ENCODE measurements at regions not wholly inside any gene's neighbourhood (a gene's known extent, or its start where the extent isn't known, plus 50 kb on each side); places are given as distances from the start of the nearest gene placed in this dataset.
"Not testable (repeated sequence)": the region's sequence is repeated elsewhere in the genome, so short reads cannot be mapped to it uniquely, and the experiment has no call there.

DNA sequence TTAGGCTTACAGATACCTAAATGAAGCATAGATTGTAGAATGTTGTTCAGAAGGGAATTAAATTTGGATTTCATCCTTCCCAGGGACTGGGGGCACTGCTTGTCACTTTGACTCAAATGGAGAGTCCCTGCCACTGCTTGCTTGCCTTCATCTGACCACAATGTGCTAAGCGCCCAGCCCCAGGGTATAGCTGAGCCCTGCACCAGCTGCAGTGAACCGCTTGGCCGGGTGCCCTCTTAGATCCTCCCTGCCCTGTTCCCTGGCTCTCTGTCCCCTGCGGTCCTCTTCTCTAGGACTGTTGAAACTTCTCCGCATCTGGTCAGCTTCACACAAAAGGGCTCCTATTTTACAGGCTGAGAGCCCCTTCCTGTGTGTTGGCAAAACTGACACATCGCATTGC lies 170.9 kb downstream of the BCL2L11 start:
- DNase-seq: not testable (repeated sequence)

DNA sequence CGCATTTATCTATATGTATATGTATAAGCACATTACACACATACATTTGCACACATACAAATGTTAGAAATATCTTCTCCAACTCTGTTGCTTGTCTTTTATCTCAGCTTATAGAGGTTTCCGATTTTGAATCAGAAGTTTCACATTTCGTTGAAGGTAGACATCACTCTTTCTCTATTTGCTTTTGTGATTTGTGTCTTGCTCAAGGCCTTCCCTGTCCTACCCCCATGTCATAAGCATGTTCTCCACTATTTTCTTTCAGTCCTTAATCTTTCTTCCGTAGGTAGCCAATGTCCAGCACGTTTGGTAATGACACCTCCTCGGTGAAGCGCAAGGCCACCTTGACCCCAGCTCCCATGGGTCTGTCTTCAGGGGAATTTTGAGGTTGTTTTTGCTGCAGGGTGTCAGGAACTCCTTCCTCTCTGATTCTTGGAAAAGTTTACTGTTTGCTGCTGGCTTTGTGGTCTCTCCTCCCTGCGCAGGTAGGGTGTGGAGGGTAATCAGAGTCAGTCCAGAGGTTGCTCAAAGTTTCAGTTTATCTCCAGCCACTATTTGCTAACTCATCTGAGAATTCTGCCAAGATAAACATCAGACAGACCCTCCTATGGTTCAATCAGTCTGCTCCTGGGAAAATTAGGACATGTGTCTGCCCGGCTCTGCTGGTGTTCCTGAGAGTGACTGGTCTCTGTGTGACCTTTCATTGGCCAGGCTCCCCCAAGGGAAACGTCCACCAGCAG lies 171.7 kb downstream of the BCL2L11 start:
- DNase-seq: not testable (repeated sequence)

DNA sequence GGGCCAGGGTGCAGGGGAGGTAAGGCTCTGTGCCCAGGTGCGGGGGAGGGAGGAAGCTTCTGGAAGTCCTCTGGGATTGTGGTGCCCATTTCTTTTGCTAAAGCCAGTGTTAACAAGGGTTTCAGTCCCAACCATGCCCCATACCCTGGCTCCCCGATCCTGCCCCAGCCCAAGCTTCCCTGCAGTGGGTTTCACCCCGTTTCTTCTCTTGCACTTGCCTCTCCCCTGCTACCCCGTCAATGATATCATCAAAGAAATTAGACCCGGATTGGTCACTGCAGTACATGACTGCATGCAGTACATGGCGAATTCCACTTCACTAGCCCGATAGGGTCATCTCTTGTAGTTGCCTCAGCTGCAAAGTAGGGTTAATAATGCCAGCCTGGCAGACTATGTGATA lies 174.0 kb downstream of the BCL2L11 start:
- DNase-seq: not testable (repeated sequence)

DNA sequence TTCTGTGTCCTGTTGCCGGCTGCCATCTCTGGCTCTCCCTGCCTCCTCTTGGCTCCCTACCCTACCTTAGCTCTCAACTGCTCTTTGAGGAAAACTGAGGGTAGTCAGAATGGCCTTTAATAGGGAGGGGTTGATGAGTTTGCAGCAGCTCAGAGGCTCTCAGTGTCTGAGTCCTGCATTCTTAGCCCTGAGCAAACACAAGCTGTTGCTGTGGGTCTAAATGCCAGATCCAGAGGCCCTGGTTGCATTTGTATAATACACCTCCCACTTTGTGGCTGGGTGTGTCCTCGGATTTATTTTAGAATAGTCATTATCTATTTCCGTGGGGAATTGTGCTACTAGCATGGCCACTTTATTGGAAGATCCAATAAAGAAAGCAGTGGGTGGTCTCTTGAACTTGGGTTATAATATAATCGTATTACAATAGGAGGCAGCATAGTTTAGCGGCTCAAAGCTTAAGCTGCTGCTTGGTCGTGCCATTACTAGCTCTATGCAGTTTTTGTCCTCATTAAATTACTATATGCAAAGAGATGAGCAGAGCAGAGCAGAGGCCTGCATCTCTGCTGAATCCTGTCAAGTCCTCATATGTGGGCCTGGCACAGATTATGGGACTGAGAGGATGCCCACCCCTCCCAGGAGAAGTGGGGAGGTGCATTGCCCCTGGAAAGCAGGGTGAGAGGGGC lies 175.5 kb downstream of the BCL2L11 start:
- not testable (repeated sequence) for DNase-seq

DNA sequence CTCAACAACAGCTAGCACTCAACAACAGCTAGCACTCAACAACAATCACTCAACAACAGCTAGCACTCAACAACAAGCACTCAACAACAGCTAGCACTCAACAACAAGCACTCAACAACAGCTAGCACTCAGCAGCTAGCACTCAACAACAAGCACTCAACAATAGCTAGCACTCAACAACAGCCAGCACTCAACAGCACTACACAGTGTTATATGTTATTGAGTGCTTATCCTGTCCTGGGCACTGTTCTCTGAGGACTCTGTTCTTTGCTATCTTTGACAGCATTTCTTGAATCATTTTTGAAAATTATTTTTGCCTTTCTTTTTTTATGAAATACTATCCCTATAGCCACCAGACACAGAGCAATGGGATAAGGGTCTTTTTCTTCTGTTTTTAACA lies 176.4 kb downstream of the BCL2L11 start:
- not testable (repeated sequence) for DNase-seq

DNA sequence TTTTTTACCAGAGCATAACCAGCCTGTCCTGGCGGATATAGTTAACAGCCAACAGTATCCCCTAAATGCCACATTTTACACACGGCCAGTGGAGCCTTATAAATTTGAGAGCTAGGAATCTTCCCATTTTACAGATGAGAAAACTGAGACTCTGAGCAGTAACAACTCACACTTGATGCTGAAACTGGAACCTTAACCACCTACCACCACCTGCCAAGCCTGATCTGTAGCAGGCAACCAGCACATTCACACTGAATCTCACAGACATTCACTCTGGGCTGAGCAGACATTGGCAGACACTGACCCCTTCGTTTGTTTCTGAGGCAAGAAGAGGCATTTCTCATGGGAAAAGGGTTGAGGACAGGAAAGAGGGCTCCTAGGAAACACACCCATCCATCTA lies 178.2 kb downstream of the BCL2L11 start:
- not testable (repeated sequence) for DNase-seq

DNA sequence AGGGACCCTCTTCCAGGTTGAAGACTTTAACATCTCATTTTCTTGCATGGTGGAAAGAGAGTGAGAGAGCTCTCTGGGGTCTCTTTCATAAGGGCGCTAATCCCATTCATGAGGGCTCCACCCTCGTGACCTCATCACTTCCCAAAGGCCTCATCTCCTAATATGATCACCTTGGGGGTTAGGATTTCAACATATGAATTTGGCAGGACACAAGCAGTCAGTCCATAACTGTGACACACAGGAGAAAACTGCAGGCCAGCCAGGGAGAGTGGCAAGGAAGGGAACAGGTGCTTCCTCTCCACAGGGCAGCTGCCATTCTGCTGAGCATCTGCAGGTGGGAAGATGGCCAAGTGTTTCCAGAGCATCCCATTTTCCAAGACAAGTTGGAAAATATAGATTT lies 178.9 kb downstream of the BCL2L11 start:
- not testable (repeated sequence) for DNase-seq

DNA sequence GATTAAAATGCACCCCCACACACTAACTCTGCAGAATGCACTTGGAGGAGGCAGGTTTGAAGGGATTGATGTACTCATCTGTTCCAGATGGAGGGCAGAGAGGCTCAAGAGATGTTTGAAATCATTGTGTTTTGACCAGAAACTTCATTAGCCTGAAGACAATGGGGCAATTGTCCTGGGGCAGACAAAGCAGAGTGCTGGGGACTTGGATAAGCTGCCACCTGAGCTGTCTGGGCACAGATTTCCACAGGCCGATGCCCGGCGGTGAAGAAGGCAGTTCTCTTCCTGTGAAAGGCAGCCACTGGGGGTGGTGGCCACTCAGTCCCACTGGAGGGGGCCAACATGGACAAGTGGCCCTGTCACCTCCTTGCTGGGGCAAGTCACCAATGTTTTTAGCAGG lies 181.0 kb downstream of the BCL2L11 start:
- DNase-seq: not testable (repeated sequence)

DNA sequence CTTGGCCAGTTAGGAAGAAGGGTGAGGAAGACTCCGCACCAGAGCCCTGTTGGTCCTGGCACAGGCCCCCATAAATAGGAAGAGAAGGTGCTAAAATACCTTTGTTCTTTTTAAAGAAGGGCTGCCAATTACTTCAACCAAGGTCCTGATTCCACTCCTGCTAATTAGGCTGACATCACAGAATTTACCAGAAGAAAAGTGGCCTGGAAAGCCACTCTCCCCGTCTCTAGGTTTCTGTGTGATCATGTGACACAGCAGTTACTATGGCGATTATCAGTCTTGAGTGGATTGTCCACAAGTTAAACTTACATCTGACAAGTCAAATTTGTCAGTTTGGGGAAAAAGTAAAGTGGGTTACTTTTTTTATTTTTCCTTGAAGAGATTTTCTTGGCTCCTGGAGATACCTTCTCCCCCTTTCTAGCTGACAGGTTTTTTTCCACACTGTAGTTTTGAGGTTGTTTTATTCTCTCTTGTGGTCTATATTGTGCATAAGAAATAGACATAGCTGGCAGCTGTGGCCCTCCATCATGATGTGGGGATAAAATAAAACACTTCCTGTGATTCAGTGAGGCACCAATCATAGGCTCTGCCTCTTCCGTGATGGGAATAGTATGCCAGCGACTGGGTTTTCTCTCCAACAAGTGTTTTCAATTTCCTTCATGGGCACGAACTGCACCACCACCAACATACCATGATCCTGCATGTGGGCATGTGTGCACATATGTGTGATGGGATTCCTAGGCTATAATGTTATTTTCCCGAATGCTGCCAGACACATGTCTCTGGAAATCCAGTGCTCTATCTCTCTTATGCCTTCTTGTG lies 181.9 kb downstream of the BCL2L11 start:
- not testable (repeated sequence) for DNase-seq

DNA sequence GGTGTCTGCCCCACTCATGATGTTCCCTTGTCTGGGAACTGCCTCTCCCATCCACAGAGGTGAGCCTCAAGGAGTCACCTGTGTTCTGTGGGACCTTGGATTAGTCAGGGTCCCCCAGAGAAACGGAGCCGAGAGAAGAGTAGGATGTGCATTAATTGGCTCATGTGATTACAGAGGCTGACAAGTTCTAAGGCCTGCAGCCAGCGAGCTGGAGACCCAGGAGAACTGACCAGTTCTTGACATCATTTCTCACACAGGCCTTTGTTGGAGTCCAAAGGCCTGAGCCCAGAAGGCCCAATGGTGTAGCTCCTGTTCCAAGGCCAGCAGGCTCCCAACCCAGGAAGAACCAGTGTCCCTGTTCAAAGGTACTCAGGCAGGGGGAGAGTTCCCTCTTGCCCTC lies 186.6 kb downstream of the BCL2L11 start:
- DNase-seq: not testable (repeated sequence)

DNA sequence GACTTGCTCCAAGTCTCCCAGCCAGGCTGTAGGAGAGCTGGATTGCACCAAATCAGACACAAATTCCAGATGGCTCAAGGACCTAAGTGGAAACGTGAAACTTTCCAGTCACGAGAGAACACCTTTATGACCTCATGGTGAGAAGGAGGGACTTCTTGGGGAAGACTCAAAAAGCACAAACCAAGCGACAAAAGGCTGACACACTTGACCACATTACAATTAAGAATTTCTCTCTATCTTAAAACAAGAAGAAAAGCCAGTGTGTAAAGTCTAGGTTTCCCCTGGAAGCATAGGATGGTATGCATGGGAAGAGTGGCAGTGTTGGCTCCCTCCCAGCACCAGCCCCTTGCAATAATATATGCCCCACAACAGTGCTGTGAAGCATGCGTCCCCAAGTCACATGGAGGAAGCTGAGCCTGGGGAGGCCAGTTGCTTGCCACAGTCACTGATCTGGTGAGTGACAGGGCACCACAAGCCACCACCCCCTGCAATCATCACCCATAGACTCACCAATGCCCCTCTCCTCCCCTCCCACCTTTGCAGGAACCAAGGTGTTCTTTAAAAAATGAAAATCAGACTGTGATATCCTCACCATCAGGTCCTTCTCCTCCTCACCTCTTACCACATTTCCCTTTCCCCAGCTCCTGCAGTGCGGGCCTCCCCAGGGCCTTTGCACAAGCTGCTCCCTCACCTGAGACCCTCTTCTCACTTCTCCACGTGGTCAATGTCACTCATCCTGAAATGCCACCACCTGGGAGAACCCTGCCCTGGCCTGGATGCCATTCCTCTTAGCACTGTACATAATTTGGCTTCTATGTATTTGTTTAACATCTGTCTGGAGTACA lies 188.7 kb downstream of the BCL2L11 start:
- not testable (repeated sequence) for DNase-seq

DNA sequence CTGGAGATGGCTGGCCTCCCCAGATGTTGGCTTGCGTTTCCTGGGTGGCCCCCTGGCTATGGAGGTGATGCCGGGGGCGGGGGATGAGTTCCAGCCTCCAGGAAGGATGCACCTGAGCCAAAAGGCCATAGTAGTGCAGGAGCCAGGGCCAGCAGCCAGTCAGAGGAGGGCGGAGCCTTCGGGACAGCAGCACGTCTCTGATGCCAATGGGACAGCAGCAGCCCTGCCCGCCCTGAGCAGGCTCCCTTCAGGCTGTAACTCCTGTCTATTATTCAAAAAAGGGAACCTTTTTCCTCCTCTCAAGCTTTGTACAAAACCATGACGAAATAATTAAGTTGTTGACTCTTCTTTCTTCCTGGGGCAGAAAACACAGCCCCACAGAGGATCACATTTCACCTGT lies 189.7 kb downstream of the BCL2L11 start:
- DNase-seq: not testable (repeated sequence)

DNA sequence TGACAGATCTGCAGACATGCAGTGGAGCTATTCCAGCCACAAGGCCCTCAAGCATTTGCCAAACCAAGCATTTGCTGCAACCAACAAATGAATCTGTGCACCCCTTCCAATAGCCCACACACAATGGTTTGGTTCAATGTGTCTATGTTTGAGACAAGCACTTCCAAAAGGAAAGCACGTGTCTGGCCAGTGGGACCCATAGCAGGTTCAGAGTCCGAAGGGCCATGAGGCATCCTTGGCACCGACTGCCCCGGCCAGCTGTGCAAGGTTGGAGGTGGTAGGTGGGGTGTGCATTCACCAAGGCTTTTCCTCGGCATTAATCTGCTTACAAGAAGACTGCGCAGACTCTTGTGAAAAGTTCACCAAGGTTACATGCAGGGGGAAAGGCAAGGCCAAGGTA lies 190.9 kb downstream of the BCL2L11 start:
- DNase-seq: not testable (repeated sequence)

DNA sequence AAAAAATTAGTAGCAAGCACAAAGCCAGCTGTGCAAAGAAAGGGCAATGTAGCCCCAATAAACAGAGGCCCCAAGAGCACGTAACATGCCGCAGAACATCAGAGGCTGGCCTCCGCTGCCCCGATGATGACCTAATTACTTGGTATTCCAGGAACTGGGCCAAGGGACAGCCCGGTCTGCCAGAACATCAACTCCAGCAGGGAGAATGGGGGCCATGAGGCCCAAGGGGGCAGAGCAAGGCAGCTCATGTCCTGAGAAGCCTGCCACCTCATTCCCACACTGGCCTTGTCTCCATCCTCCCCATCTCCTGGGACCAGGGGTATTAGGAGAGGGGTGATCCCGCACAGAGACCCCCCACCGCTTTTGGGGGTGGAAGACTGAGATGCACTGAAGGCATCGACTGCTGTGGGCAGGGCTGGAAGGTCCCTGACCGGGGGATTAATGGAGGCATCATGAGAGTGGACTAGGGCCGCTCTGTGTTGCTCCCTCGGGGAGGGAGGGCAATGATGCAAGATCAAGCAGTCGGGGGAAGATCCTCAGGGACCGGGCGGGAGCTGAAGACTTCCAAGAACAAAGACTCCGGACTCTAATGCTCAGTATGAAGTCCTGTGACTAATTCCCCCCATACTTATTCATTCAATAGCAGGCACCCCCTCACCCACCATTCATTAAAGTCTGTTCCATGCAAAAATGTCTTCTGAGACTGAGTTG lies 192.3 kb downstream of the BCL2L11 start:
- not testable (repeated sequence) for DNase-seq

DNA sequence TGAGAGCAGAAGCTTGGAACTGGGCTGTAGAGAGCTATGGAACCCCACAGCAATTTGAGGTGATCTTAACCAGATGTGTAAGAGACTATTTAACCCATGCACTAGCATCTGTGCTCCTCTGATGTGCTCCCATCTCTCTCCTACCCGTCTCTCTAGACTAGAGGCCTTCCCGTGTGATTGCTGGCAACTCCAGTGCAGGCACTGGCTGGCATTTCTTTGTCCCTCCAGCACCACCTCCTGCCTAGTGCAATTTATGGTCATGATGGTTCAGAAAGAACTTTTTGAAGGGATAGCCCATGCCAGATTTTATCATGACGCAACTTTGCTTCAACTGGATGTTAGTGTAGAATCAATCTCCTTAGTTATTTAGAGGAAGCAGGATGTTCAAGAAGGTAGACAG lies 193.0 kb downstream of the BCL2L11 start:
- DNase-seq: not testable (repeated sequence)

DNA sequence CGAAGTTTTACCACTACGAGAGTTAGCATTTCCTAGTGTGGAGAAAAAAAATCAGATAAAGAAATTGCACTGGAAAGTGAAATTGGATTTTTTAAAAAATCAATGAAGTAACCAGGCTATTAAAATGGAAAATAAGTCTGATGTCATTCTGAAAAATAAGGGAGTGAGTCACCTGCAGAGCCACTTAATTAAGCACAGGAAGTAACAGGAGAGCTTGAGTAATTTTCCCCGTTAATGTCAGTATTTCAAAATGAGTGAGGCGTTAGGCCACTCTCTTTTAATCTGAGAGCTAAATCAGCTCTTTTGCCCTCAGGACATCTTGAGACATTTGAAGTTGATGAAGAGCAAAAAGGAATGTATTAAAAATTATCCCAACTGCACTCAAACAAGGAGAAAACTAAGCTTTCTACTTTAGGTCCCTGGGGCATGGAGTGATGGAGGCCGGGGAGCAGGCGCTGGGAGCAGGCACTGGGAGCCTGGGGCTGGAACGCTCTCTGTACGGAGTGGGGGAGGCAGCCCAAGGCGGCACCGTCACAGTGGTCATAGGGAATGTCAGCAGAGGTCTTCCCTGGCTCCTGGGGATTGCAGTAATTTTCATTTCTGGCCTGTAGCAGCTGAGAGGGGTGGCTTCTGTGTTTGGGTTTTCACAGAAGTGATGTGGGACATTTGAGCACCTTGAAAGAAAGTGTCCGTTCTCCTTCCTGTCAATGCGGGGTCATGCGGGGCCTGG lies 194.6 kb downstream of the BCL2L11 start:
- not testable (repeated sequence) for DNase-seq

DNA sequence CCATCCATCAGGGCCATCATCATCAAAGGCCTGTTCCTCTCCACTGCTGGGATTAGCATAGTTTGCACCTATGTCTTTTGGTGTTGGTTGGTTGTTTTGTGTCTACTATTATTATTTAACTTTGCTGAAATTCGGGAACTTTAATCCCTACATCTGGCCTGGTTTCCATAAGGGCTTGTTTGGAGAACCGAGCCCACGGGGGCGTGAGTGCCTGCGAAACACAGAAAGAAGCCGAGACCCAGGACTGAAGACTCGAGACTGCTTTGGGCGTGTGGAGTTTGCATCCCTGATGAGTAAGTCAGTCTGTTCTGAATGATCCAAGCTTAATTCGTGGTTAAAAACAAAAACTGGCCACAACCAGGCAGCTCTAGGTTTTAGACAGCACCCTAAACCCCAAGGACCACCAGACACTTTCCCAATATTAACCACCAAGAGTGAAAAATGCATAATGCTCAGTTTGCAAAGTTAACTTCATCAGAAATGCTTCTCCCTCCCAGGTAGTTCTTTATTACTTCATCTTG lies 195.6 kb downstream of the BCL2L11 start:
- not testable (repeated sequence) for DNase-seq

DNA sequence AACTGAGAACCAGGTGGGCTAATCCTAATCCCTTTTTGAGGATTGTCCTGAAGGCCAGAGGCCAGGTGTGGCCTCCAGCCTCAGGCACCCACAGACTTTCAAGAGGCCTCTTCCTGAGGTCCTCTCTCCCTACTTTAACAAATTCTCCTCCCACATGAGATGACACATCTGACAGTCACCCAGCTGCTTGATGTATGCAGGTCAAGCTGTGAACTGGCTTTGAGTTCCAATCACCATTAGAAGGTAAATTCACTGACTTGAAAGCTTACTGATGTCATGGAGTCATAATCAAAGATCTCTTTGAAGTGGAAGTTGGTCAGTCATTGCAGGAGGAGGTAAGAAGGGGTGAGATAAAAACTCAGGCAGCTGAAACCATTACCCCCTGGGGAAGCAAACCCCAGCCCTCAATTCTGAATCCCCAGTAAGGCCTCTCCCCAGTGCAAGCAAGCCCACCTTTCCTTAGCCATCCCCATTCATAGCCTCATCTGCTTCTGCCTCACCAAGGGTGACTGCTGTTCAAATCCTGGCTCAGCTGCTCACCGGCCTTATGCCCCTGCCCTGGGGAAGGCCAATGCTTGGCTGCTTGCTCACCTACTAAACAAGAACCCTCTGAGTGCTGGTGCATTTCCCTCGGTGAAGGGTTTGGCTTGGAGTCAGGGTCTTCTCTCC lies 196.3 kb downstream of the BCL2L11 start:
- peak; percentile 15 for DNase-seq

DNA sequence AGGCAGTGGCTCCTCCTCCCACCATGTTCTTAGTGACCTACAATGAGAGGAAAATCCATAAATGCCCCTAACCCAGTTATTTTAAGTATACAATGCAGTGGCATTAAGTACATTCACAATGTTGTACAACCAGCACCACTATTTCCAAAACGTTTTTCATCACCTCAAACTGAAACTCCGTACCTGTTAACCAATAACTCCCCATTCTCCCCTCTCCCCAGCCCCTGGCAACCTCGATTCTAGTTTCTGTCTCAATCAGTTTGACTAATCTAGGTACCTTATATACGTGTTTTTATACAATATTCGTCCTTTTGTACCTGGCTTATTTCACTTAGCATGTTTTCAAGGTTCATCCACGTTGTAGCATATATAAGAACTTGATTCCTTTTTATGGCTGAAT lies 198.8 kb downstream of the BCL2L11 start:
- not testable (repeated sequence) for DNase-seq

DNA sequence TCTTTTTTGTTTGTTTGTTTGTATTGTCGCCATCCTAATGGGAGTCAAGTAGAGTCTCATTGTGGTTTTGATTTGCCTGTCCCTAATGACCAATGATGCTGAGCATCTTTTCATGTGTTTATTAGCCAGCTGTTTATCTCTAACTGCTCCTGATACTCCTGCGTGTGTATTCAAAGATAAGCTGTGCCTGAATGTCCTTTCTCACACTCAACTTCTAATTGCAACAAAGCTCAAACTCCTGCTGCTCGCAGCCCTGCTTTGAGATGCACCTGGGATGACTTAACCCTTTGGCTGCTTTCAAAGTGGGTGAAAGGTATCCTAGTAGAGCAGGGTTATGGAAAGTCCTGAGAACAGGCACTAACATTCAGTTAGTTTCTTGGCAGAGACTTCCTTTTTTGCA lies 199.6 kb downstream of the BCL2L11 start:
- not testable (repeated sequence) for DNase-seq
